Erythroblast (primary cell): ENCODE measurements at regions not wholly inside any gene's neighbourhood (a gene's known extent, or its start where the extent isn't known, plus 50 kb on each side); places are given as distances from the start of the nearest gene placed in this dataset.

Experiments used
- DNase-seq, 2 experiments: peaks; one replicate each; lab custom pipeline; 2025; lab: John Stamatoyannopoulos, UW
- GATA1 ChIP-seq: IDR thresholded peaks from 2 replicates; pipeline ENCODE4 v1.6.1; 2011; ENCODE audit warnings: low read depth, mild to moderate bottlenecking, control low read depth, low read length, moderate library complexity
- POLR2A ChIP-seq: IDR thresholded peaks from 2 replicates; pipeline ENCODE4 v1.6.1; 2011; ENCODE audit warnings: mild to moderate bottlenecking, low read length

DNA sequence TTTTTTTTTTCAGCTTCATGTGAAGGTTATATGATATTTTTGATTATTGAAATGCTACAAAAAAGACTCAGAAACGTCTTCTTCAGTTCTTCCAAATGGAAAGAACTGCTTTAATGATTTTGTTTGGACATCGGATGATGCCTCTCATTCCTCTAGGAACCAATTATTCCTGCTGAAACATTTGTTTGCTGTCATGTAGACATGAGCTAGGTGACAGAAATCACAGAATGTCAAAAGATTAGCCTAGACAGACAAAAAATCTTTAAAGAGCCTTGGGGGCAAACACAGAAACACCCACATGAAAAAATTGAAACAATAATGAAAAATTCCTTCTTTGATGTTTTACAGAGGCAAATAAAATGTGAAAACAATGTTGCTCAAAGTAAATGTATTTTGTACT is 244.2 kb upstream of the EDIL3 start:
- no peak for DNase-seq
- no peak for TF ChIP-seq POLR2A
- no peak for TF ChIP-seq GATA1

DNA sequence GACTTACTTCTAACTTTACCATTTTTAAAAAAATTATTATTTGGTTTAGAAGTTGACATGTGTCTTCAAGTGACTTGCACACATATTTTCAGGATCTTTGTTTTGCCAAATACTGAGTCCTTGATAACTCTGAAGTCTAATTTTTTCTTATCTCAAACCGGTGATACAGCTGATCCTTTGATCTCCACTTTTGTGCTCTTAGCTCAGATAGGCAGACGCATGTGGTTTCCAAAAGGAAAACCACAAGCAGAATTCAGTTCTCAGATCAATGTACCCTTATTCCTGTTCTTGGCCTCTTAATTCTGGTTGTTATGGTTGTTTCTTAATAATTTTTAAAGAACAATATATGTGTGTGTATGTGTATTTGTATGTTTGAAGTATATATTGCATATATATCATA is 238.3 kb upstream of the EDIL3 start:
- no peak for TF ChIP-seq POLR2A
- no peak for TF ChIP-seq GATA1

DNA sequence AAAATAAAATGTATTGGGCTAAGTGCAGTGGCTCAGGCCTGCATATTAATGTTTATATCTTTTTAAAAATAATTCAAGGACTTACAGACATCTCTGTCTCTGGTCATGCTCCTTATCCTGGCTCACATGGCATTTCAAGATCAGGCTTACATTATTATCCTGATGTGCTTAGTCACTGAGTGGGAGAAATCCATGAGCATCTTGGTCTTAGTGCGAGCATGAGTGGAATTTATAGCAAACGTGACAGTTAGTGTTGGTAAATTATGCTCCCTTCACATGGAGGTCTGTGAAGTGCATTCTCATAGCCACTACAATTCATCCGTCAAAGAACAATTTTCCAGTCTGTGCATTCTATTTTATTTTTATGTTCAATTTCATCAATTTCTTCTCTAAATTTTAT is 237.8 kb upstream of the EDIL3 start:
- DNase-seq: no peak
- TF ChIP-seq POLR2A (no peak), GATA1 (no peak)

More for the DNA sequence above, 238.3 kb upstream of the EDIL3 start:
- peak; percentile 3 to 47 for DNase-seq

DNA sequence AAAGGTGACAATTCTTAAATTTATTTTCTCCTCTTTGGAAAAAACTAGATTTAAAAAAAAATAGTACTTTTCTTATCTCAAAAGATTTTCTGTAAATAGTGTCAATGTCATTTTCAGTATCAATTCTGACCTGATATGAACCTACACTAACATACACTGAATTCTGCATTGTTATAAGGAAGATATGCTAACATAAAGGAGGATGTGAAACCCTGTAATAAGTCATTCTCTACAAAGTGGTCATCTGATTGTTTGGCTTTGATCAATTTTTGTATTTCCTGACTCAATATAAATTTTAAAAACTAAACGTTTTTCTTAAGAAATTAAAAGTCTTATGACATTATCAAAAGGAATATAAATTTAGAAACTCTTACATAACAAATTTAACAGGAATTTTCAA is 233.6 kb upstream of the EDIL3 start:
- TF ChIP-seq POLR2A: no peak
- TF ChIP-seq GATA1: no peak
- DNase-seq: no peak

DNA sequence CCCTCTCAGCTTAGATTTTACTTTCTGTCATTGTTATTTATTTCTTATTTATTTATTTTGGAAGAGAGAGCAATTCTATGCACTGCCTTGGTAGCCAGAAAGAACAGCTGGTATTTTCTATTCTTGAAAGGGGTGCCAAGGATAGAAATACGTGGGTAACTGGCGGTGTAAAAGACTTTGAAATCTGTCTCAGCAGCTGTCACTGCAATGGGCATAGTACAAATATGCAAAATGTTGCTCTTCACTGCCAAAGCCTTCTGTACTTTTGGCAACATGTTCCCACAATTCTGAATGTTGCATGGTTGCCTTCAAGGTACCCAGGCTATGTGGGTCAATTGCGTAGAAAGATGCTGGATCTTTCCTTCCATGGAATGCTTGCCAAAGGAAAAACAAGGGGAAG is 230.2 kb upstream of the EDIL3 start:
- TF ChIP-seq POLR2A (no peak), GATA1 (no peak)
- no peak for DNase-seq

DNA sequence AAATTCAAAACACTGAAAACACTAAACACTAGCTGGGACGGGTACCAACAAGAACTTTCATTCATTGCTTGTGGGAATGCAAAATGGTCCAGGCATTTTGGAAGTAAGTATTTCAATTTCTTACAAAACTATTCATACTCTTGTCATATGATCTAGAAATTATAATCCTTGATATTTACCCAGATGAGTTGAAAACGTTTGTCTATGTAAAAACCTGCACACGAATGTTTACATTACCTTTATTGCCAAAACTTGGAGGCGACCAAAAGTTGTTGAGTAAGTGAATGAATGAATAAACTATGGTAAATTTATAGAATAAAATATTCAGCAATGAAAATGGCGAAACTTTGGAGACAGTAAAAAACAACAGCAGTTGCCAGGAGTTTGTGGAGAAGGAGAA is 222.1 kb upstream of the EDIL3 start:
- TF ChIP-seq POLR2A (no peak), GATA1 (no peak)
- DNase-seq: no peak

DNA sequence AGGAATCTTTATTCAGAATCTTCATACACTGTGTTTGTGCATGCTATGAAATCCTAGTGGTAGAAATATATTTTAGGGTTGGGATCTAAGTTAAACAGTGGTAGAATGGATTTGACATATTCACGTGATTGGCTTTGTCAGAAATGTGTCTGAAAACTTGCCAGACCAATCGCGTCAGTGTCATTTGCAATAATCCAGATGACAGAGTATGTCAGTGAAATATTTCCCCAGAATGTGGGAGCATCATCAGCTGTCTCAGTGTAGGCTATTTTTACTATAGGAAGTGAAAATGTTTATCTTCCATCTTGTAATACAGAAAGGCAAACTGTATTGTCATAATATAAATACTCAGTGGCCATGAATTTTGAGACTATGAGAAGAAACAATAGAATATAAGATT is 220.6 kb upstream of the EDIL3 start:
- TF ChIP-seq GATA1: no peak
- no peak for TF ChIP-seq POLR2A

DNA sequence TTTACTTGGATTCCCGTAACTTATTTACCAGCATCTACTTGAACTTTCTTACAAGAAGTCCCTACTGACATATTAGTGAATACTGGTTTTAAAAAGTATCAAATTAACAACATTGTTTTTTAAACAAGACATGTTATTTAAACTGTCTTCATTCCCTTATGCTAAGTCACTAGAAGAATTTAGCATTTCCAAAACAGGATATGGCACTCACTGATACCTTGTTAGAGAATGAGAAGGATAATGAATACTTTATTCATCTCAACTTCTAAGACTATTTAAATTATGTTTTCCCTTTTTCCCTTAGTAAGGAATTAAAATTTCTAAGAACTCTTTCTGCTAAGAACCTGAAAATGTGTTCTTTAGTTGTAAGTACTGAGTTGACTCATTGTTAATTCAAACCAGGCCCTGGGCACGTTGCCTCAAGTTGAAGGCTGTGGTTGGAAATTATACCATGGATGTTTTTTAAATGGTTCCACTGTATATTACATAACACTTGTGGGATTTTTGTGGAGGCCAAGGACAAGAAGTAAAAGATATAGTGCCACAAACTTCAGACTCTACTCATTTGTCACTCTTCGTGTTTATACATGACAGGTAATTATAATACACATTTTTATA is 219.0 kb upstream of the EDIL3 start:
- TF ChIP-seq POLR2A: no peak
- no peak for TF ChIP-seq GATA1
- no peak for DNase-seq

More for the DNA sequence above, 220.6 kb upstream of the EDIL3 start:
- DNase-seq: no peak

DNA sequence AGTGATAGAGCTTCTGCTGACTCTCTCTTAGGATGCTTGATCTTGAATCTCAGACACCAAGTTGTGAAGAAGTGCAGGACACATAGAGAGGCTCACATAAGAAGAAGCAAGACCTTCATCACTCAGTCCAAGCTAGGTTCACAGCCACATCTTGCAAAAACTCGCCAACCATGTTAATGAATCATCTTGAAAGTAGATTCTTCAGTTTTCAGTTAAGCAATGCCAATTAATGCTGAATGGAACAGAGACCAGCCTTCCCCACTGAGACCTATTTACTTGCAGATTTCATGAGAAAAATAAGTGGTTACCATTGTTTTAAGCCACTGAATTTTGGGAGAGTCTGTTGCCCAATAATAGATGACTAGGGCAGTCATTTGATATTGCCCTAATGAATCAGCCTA is 217.7 kb upstream of the EDIL3 start:
- TF ChIP-seq GATA1 (no peak), POLR2A (no peak)
- no peak for DNase-seq

DNA sequence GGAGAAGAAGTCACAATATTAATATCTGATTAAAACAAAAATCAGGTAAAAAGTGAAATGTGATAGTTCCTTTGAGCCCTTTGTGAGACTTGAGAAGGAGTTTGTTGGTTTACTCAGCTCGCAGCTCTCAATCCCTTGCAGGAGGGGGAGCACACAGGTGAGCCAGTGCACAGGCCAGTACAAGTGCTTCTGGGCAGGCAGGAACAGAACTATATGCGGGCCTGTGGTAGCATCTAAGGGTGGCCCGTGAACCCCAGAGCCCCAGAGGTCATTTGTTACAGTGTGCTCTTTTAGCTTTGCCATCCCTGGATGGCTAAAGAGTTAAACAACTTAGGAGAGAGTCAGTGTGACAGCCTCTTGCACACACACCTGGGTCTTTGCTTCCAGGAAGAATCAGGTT is 215.3 kb upstream of the EDIL3 start:
- TF ChIP-seq POLR2A: no peak
- no peak for TF ChIP-seq GATA1
- no peak for DNase-seq

DNA sequence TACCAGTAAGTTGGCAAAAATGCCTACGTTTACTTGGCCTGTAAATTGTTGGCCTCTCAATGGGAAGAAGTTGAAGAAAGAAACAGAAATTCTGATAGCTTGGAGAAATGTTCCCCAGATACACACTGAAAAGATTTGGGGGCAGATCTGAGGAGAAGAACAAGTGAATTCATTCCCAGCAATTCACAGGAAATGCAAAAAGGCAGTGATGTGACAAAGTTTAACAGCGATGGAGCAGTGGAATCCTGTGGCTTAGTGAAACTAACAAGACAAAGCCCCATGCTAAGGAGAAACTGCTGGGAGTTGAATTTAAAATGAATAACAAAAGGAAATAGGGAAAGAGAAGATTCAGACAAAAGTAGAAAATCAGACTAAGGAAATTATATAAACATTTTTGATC is 213.2 kb upstream of the EDIL3 start:
- DNase-seq: no peak
- no peak for TF ChIP-seq GATA1
- TF ChIP-seq POLR2A: no peak

DNA sequence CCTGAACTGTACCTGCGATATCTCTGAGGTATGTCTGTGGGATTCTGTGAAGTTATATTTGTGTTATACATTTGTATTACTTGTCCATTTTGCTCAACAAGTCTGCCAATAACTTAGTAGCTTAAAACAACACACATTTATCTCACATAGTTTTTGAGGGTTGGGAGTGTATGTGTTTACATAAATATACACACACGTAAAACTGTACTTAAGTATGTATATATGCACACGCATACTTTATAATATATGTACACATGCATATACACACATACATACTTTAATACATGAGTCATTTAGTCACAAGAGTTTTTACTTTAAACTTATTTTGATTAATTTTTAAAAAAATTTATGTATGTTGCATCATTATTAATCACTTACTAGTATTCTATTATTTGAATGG is 205.9 kb upstream of the EDIL3 start:
- no peak for DNase-seq
- TF ChIP-seq GATA1 (no peak), POLR2A (no peak)

DNA sequence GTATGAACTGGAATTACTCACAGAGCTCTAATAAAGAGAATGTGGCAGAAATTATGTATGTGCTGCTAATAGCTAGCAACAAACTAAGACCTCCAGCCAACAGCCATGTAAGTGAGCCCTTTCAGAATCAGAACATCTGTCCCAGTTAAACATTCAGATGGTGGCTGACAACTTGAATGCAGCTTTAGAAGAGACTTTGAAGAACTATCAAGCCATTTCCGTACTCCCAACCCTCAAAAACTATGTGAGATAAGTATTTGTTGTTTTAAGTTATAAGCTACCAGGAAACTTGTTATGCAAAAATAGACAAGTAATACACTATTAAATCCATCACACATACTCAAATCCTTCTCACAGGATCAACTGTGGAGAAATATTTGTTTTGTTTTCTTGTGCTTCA is 205.2 kb upstream of the EDIL3 start:
- DNase-seq: no peak
- TF ChIP-seq GATA1 (no peak), POLR2A (no peak)

DNA sequence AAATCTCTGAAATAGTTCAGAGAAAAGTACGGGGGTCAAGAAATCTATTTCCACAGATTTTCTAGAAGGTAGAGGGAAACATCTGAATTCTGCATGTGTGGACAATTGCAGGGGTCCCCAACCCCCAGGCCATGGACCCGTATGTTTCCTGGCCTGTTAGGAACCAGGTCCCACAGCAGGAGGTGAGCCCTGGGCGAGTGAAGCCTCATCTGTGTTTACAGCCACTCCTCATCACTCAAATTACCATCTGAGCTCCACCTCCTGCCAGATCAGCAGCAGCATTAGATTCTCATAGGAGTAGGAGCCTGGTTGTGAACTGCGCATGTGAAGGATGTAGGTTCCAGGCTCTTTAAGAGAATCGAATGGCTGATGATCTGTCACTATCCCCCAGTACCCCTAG is 200.5 kb upstream of the EDIL3 start:
- DNase-seq: no peak
- TF ChIP-seq GATA1 (no peak), POLR2A (no peak)

DNA sequence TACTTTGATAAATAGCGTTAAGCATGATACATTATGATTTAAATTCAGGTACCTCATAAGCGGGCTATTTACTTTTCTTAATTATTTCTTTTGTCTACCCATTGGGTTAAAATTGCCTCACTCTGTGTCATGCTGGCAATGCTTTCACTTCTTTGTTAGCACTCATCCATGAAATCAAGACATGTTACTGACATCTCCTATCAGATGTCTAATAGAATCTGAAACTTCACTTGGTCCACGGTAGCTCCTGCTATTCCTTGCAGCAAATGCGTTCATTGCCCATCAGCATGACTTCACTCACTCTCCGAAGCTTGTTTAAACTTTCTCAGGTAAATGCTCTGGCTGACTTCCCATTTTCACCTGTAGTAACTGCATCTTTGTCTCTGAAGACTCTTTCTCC is 193.5 kb upstream of the EDIL3 start:
- no peak for TF ChIP-seq POLR2A
- no peak for TF ChIP-seq GATA1

More for the DNA sequence above, 193.5 kb upstream of the EDIL3 start:
- no peak for DNase-seq
